GM23338 (cell line): ENCODE measurements at regions not wholly inside any gene's neighbourhood (a gene's known extent, or its start where the extent isn't known, plus 50 kb on each side); places are given as distances from the start of the nearest gene placed in this dataset.

Experiments
- ATAC-seq: fragments of 200-7000 bp; cut with Tn5 transposase; 3 replicates; pipeline ENCODE4 v1.9.1; 2020
- DNase-seq: peaks from one replicate; pipeline ENCODE4 v3.0.0-alpha.2; 2015; ENCODE audit warnings: low spot score
- H2AFZ ChIP-seq: fragments of 200-600 bp; sonication (generic); 2 replicates; pipeline ENCODE4 v1.8.0; 2016; ENCODE audit warnings: antibody characterized with exemption, mild to moderate bottlenecking, moderate library complexity
- H3F3A ChIP-seq: fragments of 200-600 bp; sonication (generic); replicated peaks from 2 replicates; pipeline ENCODE4 v1.8.0; 2017; ENCODE audit warnings: antibody characterized with exemption, mixed run types, low read depth
- H3K27ac ChIP-seq: fragments of 200-600 bp; sonication (generic); 2 replicates; pipeline ENCODE4 v1.6.1; 2016; ENCODE audit warnings: low read depth
- H3K27me3 ChIP-seq: fragments of 200-600 bp; sonication (generic); 2 replicates; pipeline ENCODE4 v1.8.0; 2016; ENCODE audit warnings: mild to moderate bottlenecking, mixed run types, moderate library complexity; ENCODE audit not compliant: insufficient read depth
- H3K36me3 ChIP-seq: fragments of 200-600 bp; sonication (generic); 2 replicates; pipeline ENCODE4 v1.8.0; 2016; ENCODE audit warnings: mild to moderate bottlenecking; ENCODE audit not compliant: insufficient read depth
- H3K4me1 ChIP-seq: fragments of 200-600 bp; sonication (generic); 2 replicates; pipeline ENCODE4 v1.8.0; 2016; ENCODE audit warnings: mild to moderate bottlenecking, moderate library complexity; ENCODE audit not compliant: insufficient read depth
- H3K4me2 ChIP-seq: fragments of 200-600 bp; sonication (generic); 2 replicates; pipeline ENCODE4 v1.7.1; 2017; ENCODE audit warnings: mixed run types
- H3K4me3 ChIP-seq: fragments of 200-600 bp; sonication (generic); 2 replicates; pipeline ENCODE4 v1.6.1; 2016; ENCODE audit warnings: mixed run types
- H3K79me2 ChIP-seq: fragments of 200-600 bp; sonication (generic); replicated peaks from 2 replicates; pipeline ENCODE4 v1.8.0; 2017; ENCODE audit warnings: mild to moderate bottlenecking; ENCODE audit not compliant: insufficient read depth
- H3K9me2 ChIP-seq: fragments of 200-600 bp; sonication (generic); 2 replicates; pipeline ENCODE4 v1.8.0; 2017; ENCODE audit not compliant: insufficient read depth
- H4K20me1 ChIP-seq: fragments of 200-600 bp; sonication (generic); replicated peaks from 2 replicates; pipeline ENCODE4 v1.8.0; 2017; ENCODE audit warnings: mild to moderate bottlenecking; ENCODE audit not compliant: insufficient read depth
- H3K27ac Mint-ChIP-seq: 2 replicates; pipeline ENCODE4 v1.8.0; 2020; ENCODE audit warnings: inconsistent platforms, mild to moderate bottlenecking, moderate library complexity, mixed read lengths
- H3K27me3 Mint-ChIP-seq: 3 replicates; pipeline ENCODE4 v1.8.0; 2022; ENCODE audit warnings: low read depth, mild to moderate bottlenecking, moderate library complexity, mixed read lengths, inconsistent platforms; ENCODE audit not compliant: insufficient read depth, poor library complexity
- H3K36me3 Mint-ChIP-seq: 3 replicates; pipeline ENCODE4 v1.8.0; 2021; ENCODE audit warnings: low read depth, mild to moderate bottlenecking, inconsistent platforms, moderate library complexity, mixed read lengths
- H3K4me1 Mint-ChIP-seq: 3 replicates; pipeline ENCODE4 v1.8.0; 2020; ENCODE audit warnings: mild to moderate bottlenecking, inconsistent platforms, mixed read lengths
- H3K4me3 Mint-ChIP-seq: 3 replicates; pipeline ENCODE4 v1.8.0; 2021; ENCODE audit warnings: moderate library complexity, mild to moderate bottlenecking, inconsistent platforms, mixed read lengths
- H3K9me3 Mint-ChIP-seq: 3 replicates; pipeline ENCODE4 v1.8.0; 2020; ENCODE audit warnings: moderate library complexity, mild to moderate bottlenecking, inconsistent platforms, mixed read lengths
- CREB1 ChIP-seq: fragments of 250-450 bp; sonication (Bioruptor Pico); IDR thresholded peaks from 2 replicates; pipeline ENCODE4 v1.5.0; 2020; ENCODE audit warnings: low read depth, mild to moderate bottlenecking, moderate library complexity
- CTCF ChIP-seq, 2 experiments: fragments of 200-600 bp in 1 of 2; sonication (generic) in 1 of 2; conservative IDR thresholded peaks; 2 replicates each; pipeline versions ENCODE4 v1.5.1 to v1.6.1; 2016 to 2017; ENCODE audit warnings: antibody characterized with exemption in 2 of 2, low read depth in 2 of 2, mild to moderate bottlenecking in 2 of 2, moderate library complexity in 1 of 2
- ETS1 ChIP-seq: IDR thresholded peaks from 2 replicates; pipeline ENCODE4 v1.6.1; 2016; ENCODE audit warnings: antibody characterized with exemption
- EZH2 ChIP-seq: fragments of 200-600 bp; sonication (generic); IDR thresholded peaks from one replicate; pipeline ENCODE4 v1.8.0; 2017; ENCODE audit warnings: antibody characterized with exemption, mild to moderate bottlenecking, low read depth; ENCODE audit not compliant: unreplicated experiment
- JUNB ChIP-seq: IDR thresholded peaks from one replicate; pipeline ENCODE4 v1.6.1; 2016; ENCODE audit warnings: antibody characterized with exemption; ENCODE audit not compliant: unreplicated experiment
- REST ChIP-seq: IDR thresholded peaks from one replicate; pipeline ENCODE4 v1.6.1; 2018; ENCODE audit warnings: antibody characterized with exemption; ENCODE audit not compliant: unreplicated experiment
- STAT1 ChIP-seq: IDR thresholded peaks from one replicate; pipeline ENCODE4 v1.6.1; 2016; ENCODE audit warnings: antibody characterized with exemption; ENCODE audit not compliant: unreplicated experiment
- ZNF114 ChIP-seq: fragments of 250-450 bp; sonication (Bioruptor Pico); IDR thresholded peaks from 2 replicates; pipeline ENCODE4 v1.5.0; 2020; ENCODE audit warnings: mild to moderate bottlenecking, moderate library complexity
- ZNF331 ChIP-seq: fragments of 250-450 bp; sonication (Bioruptor Pico); IDR thresholded peaks from 2 replicates; pipeline ENCODE4 v1.5.0; 2020; ENCODE audit warnings: low read depth, mild to moderate bottlenecking, moderate library complexity

GRCh38 chr7:25348104-25348503 lies 119.8 kb upstream of the NPVF start (continued):
- no peak for TF ChIP-seq REST
- no peak for TF ChIP-seq EZH2
- TF ChIP-seq CREB1 (CRISPR knock-in tag): no peak
- no peak for TF ChIP-seq JUNB
- TF ChIP-seq STAT1: no peak
- TF ChIP-seq ETS1: no peak
- no peak for TF ChIP-seq ZNF331 (CRISPR knock-in tag)
- no peak for TF ChIP-seq ZNF114

- no peaks in the 10 kb centered on the region for H3K36me3 ChIP-seq
- Mint-ChIP-seq H3K4me1 (peaks cover 4% of the 10 kb centered on the region; the same call in 2 of the 3 replicates), H3K36me3 (no peaks in the 10 kb centered on the region), H3K27ac (no peak overlapping the region), H3K4me3 (no peak overlapping the region), H3K27me3 (no peaks in the 10 kb centered on the region), H3K9me3 (no peaks in the 10 kb centered on the region)
- no peaks in the 10 kb centered on the region for H3K79me2 ChIP-seq
- ATAC-seq (no peak), DNase-seq (no peak)
- no peak overlapping the region for H3K27ac ChIP-seq
- no peaks in the 10 kb centered on the region for H4K20me1 ChIP-seq
- H3K4me3 ChIP-seq: no peak overlapping the region
- H3K9me2 ChIP-seq: peaks cover 10% of the 10 kb centered on the region; the same call in 1 of the 2 replicates
- H3K27me3 ChIP-seq: no peaks in the 10 kb centered on the region
- H3F3A ChIP-seq: no peaks in the 10 kb centered on the region
- no peaks in the 10 kb centered on the region for H3K4me1 ChIP-seq
- H3K4me2 ChIP-seq: no peak overlapping the region
- peak overlapping the region; percentile 33 for H2AFZ ChIP-seq
- no peak for TF ChIP-seq REST
- no peak for TF ChIP-seq JUNB
- no peak for TF ChIP-seq CTCF (conservative IDR thresholded peaks at IDR 0.05; ENCODE audit: low read depth in 2 of 2)
- no peak for TF ChIP-seq EZH2
- no peak for TF ChIP-seq CREB1 (CRISPR knock-in tag)
These were observed 121.2 kb upstream of the NPVF start for GRCh38 chr7:25349283-25350017.
